H1 (cell line): ENCODE measurements at regions not wholly inside any gene's neighbourhood (a gene's known extent, or its start where the extent isn't known, plus 50 kb on each side); places are given as distances from the start of the nearest gene placed in this dataset.

Source experiments
- CTCF ChIA-PET: fragments of 300-600 bp; sonication (Branson Sonifier 250); formaldehyde crosslinking; loops from one replicate; lab custom pipeline; 2021; ENCODE audit not compliant: partially characterized antibody; lab: Charles Lee
- POLR2A ChIA-PET: fragments of 300-600 bp; sonication (Branson Sonifier 250); formaldehyde crosslinking; loops from one replicate; lab custom pipeline; 2021; ENCODE audit warnings: inconsistent platforms; ENCODE audit not compliant: partially characterized antibody; lab: Charles Lee
- DNase-seq, 2 experiments: peaks; one replicate each; pipeline versions ENCODE4 v3.0.0 to v3.0.0-alpha.2; 2010 to 2022; ENCODE audit warnings: low spot score in 2 of 2, low read depth in 1 of 2, mixed read lengths in 1 of 2
- FAIRE-seq: peaks from 2 replicates; lab custom pipeline; 2011; peaks lifted over from hg19 to GRCh38; lab: Jason Lieb, UNC
- H2AFZ ChIP-seq: 2 replicates; pipeline ENCODE4 v1.8.1; 2012; ENCODE audit warnings: low read length, inconsistent platforms
- H2AK5ac ChIP-seq: 2 replicates; pipeline ENCODE4 v1.6.1; 2013; ENCODE audit warnings: low read depth, low read length
- H2BK120ac ChIP-seq: replicated peaks from 2 replicates; pipeline ENCODE3; 2013; ENCODE audit warnings: low read depth, low read length, inconsistent platforms
- H2BK12ac ChIP-seq: 2 replicates; pipeline ENCODE4 v1.6.1; 2013; ENCODE audit warnings: low read depth, low read length
- H2BK15ac ChIP-seq: 2 replicates; pipeline ENCODE4 v1.6.1; 2013; ENCODE audit warnings: low read length
- H2BK20ac ChIP-seq: 2 replicates; pipeline ENCODE4 v1.6.1; 2013; ENCODE audit warnings: low read length
- H2BK5ac ChIP-seq: 2 replicates; pipeline ENCODE4 v1.6.1; 2013; ENCODE audit warnings: low read depth, low read length
- H3K14ac ChIP-seq: 2 replicates; pipeline ENCODE4 v1.6.1; 2013; ENCODE audit warnings: inconsistent platforms; ENCODE audit not compliant: insufficient read length
- H3K18ac ChIP-seq: 2 replicates; pipeline ENCODE4 v1.6.1; 2013; ENCODE audit warnings: low read length; ENCODE audit errors: extremely low read depth
- H3K23ac ChIP-seq: 2 replicates; pipeline ENCODE4 v1.6.1; 2013; ENCODE audit warnings: inconsistent platforms; ENCODE audit not compliant: insufficient read length
- H3K23me2 ChIP-seq: 2 replicates; pipeline ENCODE4 v1.6.1; 2013; ENCODE audit warnings: low read depth, low read length
- H3K27ac ChIP-seq: 2 replicates; pipeline ENCODE4 v1.6.1; 2011; ENCODE audit warnings: low read depth, low read length, inconsistent platforms
- H3K27me3 ChIP-seq, 4 experiments: replicated peaks in 1 of 4; 1 replicate in 1 of 4; 2 replicates in 3 of 4; pipeline versions ENCODE4 v1.6.1 to v1.8.1; 2011 to 2013; ENCODE audit warnings: low read length in 3 of 4, mild to moderate bottlenecking in 3 of 4, inconsistent platforms in 2 of 4, mixed read lengths in 2 of 4, moderate library complexity in 1 of 4; ENCODE audit not compliant: control insufficient read depth in 3 of 4, insufficient read depth in 3 of 4; ENCODE audit errors: extremely low read depth in 1 of 4
- H3K36me3 ChIP-seq, 4 experiments: 2 replicates each; pipeline versions ENCODE4 v1.6.1 to v1.8.1; 2011 to 2013; ENCODE audit warnings: mild to moderate bottlenecking in 4 of 4, low read length in 3 of 4, moderate library complexity in 2 of 4, control low read depth in 1 of 4, inconsistent platforms in 1 of 4; ENCODE audit not compliant: insufficient read depth in 4 of 4, control insufficient read depth in 2 of 4
- H3K4ac ChIP-seq: replicated peaks from 2 replicates; pipeline ENCODE3; 2013; ENCODE audit warnings: low read length, low read depth, mixed read lengths, inconsistent platforms; ENCODE audit not compliant: insufficient read length
- H3K4me1 ChIP-seq, 4 experiments: replicated peaks in 1 of 4; 1 replicate in 1 of 4; 2 replicates in 3 of 4; pipeline versions ENCODE4 v1.6.1 to v1.8.1; 2011 to 2013; ENCODE audit warnings: low read length in 3 of 4, inconsistent platforms in 2 of 4, mixed read lengths in 1 of 4; ENCODE audit not compliant: insufficient read depth in 4 of 4, control insufficient read depth in 3 of 4
- H3K4me2 ChIP-seq, 2 experiments: 2 replicates each; pipeline versions ENCODE4 v1.6.1 to v1.8.1; 2011 to 2013; ENCODE audit warnings: low read depth in 2 of 2, low read length in 2 of 2, control low read depth in 1 of 2, inconsistent platforms in 1 of 2, mild to moderate bottlenecking in 1 of 2; ENCODE audit not compliant: insufficient read depth in 1 of 2
- H3K4me3 ChIP-seq, 4 experiments: fragments of 200-600, 300-600 bp in 1 of 4; sonication (generic), shearing (Covaris generic), sonication (Bioruptor Twin) in 1 of 4; 2 replicates each; pipeline versions ENCODE4 v1.5.1 to v1.8.1; 2011 to 2016; ENCODE audit warnings: low read length in 4 of 4, low read depth in 3 of 4, control low read depth in 2 of 4, inconsistent platforms in 2 of 4, mild to moderate bottlenecking in 2 of 4, mixed read lengths in 1 of 4, moderate library complexity in 1 of 4; ENCODE audit not compliant: insufficient read depth in 2 of 4; ENCODE audit errors: extremely low read depth in 1 of 4
- H3K56ac ChIP-seq: replicated peaks from 2 replicates; pipeline ENCODE3; 2013; ENCODE audit warnings: low read depth, mild to moderate bottlenecking, mixed read lengths, low read length, inconsistent platforms; ENCODE audit not compliant: insufficient read length
- H3K79me1 ChIP-seq: 2 replicates; pipeline ENCODE4 v1.6.1; 2013; ENCODE audit warnings: low read depth, low read length, control low read depth
- H3K79me2 ChIP-seq, 2 experiments: 2 replicates each; pipeline versions ENCODE4 v1.6.1 to v1.8.1; 2012 to 2013; ENCODE audit warnings: low read length in 2 of 2, mild to moderate bottlenecking in 2 of 2, inconsistent platforms in 1 of 2; ENCODE audit not compliant: insufficient read depth in 2 of 2, control insufficient read depth in 1 of 2
- H3K9ac ChIP-seq, 4 experiments: replicated peaks in 1 of 4; 1 replicate in 1 of 4; 2 replicates in 3 of 4; pipeline versions ENCODE4 v1.6.1 to v1.8.1; 2011 to 2013; ENCODE audit warnings: low read depth in 3 of 4, low read length in 3 of 4, control low read depth in 2 of 4, mild to moderate bottlenecking in 2 of 4, moderate library complexity in 2 of 4, inconsistent platforms in 1 of 4; ENCODE audit errors: extremely low read depth in 1 of 4
- H3K9me3 ChIP-seq, 2 experiments: 2 replicates each; pipeline versions ENCODE4 v1.6.1 to v1.8.1; 2012 to 2013; ENCODE audit warnings: mild to moderate bottlenecking in 2 of 2, moderate library complexity in 2 of 2, control low read depth in 1 of 2, inconsistent platforms in 1 of 2, low read depth in 1 of 2, low read length in 1 of 2, mixed read lengths in 1 of 2; ENCODE audit not compliant: insufficient read depth in 2 of 2
- H4K20me1 ChIP-seq, 2 experiments: replicated peaks in 1 of 2; 2 replicates each; pipeline versions ENCODE3 to v1.8.1; 2011 to 2013; ENCODE audit warnings: inconsistent platforms in 2 of 2, low read length in 2 of 2, mild to moderate bottlenecking in 1 of 2; ENCODE audit not compliant: insufficient read depth in 2 of 2, control insufficient read depth in 1 of 2
- H4K5ac ChIP-seq: 2 replicates; pipeline ENCODE4 v1.6.1; 2013; ENCODE audit warnings: low read length, low read depth, mixed read lengths, inconsistent platforms; ENCODE audit not compliant: insufficient read length
- H4K8ac ChIP-seq: 2 replicates; pipeline ENCODE4 v1.8.0; 2013; ENCODE audit warnings: mild to moderate bottlenecking, moderate library complexity, low read length, inconsistent platforms; ENCODE audit not compliant: insufficient read depth; ENCODE audit errors: extremely low read depth
- H4K91ac ChIP-seq: replicated peaks from 2 replicates; pipeline ENCODE3; 2013; ENCODE audit warnings: low read length, mixed read lengths, inconsistent platforms; ENCODE audit not compliant: insufficient read length
- BRCA1 ChIP-seq: IDR thresholded peaks from 2 replicates; pipeline ENCODE4 v1.6.1; 2012; ENCODE audit warnings: low read depth, low read length, improper control_type of control experiment
- CHD2 ChIP-seq: IDR thresholded peaks from 2 replicates; pipeline ENCODE4 v1.6.1; 2012; ENCODE audit warnings: low read length, improper control_type of control experiment
- CREB1 ChIP-seq: IDR thresholded peaks from 2 replicates; pipeline ENCODE4 v1.6.1; 2012; ENCODE audit warnings: inconsistent platforms
- CTCF ChIP-seq, 3 experiments: IDR thresholded peaks; 1 replicate in 2 of 3; 2 replicates in 1 of 3; pipeline versions ENCODE4 v1.5.1 to v1.6.1; 2011; ENCODE audit warnings: low read length in 3 of 3, mild to moderate bottlenecking in 3 of 3, inconsistent platforms in 2 of 3, low read depth in 1 of 3, moderate library complexity in 1 of 3; ENCODE audit not compliant: insufficient read depth in 1 of 3; ENCODE audit errors: control extremely low read depth in 1 of 3
- RAD21 ChIP-seq, 2 experiments: IDR thresholded peaks in 1 of 2; conservative IDR thresholded peaks in 1 of 2; 2 replicates each; pipeline ENCODE4 v1.6.1; 2011; ENCODE audit warnings: low read depth in 2 of 2, low read length in 2 of 2, improper control_type of control experiment in 1 of 2, inconsistent platforms in 1 of 2, mild to moderate bottlenecking in 1 of 2, moderate library complexity in 1 of 2
- WGBS, 2 experiments: shearing (Covaris generic) in 1 of 2; methylation state at CpG; one replicate each; pipeline versions ENCODE4 v1.1.6 to v1.1.7; 2013 to 2015; ENCODE audit warnings: low lambda C conversion rate in 2 of 2, mixed read lengths in 2 of 2, inconsistent platforms in 1 of 2, low coverage in 1 of 2, missing lambda C conversion rate in 1 of 2; ENCODE audit not compliant: insufficient replicate concordance in 2 of 2, insufficient coverage in 1 of 2, insufficient read length in 1 of 2; ENCODE audit errors: extremely low coverage in 1 of 2, missing lambda C conversion rate in 1 of 2; 5-methylcytosine and 5-hydroxymethylcytosine counted together

GRCh38 chr10:8444630-8445029, 390.1 kb downstream of the GATA3 start:
- Histone ChIP-seq H2AFZ (peak overlapping the region; percentile 69), H3K79me2 (no peaks in the 10 kb centered on the region), H2BK120ac (no peak overlapping the region), H3K14ac (no peak overlapping the region), H2BK5ac (no peak overlapping the region), H3K56ac (no peak overlapping the region), H3K36me3 (no peaks in the 10 kb centered on the region), H3K9ac (no peak overlapping the region), H4K20me1 (no peaks in the 10 kb centered on the region), H3K18ac (no peak overlapping the region), H3K27ac (no peak overlapping the region), H2BK12ac (no peak overlapping the region), H4K8ac (no peak overlapping the region), H3K23ac (no peak overlapping the region), H2BK20ac (no peak overlapping the region), H4K91ac (no peak overlapping the region), H2BK15ac (no peak overlapping the region), H3K23me2 (peaks cover 2% of the 10 kb centered on the region; the same call in 1 of the 2 replicates), H3K79me1 (no peaks in the 10 kb centered on the region), H3K4me3 (no peak overlapping the region), H3K4ac (no peak overlapping the region), H3K27me3 (no peaks in the 10 kb centered on the region), H4K5ac (no peak overlapping the region), H3K4me1 (peaks cover 0 to 5% (median 0%) of the 10 kb centered on the region in 4 experiments; a peak in 2 of 7 replicates), H2AK5ac (no peak overlapping the region), H3K4me2 (no peak overlapping the region), H3K9me3 (no peaks in the 10 kb centered on the region)
- TF ChIP-seq CHD2 (no peak), CTCF (IDR thresholded peaks at IDR 0.05; ENCODE audit: control extremely low read depth in 1 of 3, insufficient read depth in 1 of 3, low read depth in 1 of 3, low read length in 3 of 3) (peak; percentile 54 to 65 (median 59)), BRCA1 (no peak), CREB1 (0 out of 2 replicates have a peak, but pooled peaks have one; percentile 20), RAD21 (IDR thresholded peaks at IDR 0.05 in 1 of 2, conservative IDR thresholded peaks at IDR 0.05 in 1 of 2; ENCODE audit: low read depth in 2 of 2, low read length in 2 of 2) (peak; percentile 67 to 72)
- no peak for FAIRE-seq
- ChIA-PET CTCF (interaction anchor here (0.6 to 6.3 kb wide), 9 partner anchors 12 to 187 kb away, joined by 3 to 55 read pairs (median 4); no protein-coding TSS in a partner anchor), POLR2A (interaction anchor here (0.6 kb wide), 1 partner anchor 728 kb away, joined by 3 read pairs; no protein-coding TSS in a partner anchor)
- WGBS, 2 experiments: 45% methylated on average over 7 of the region's 7 CpGs; no CpG with 5 or more reads in 1 of the 2 experiments
- DNase-seq: peak; percentile 25 to 51
